ENCODE measurements at regions not wholly inside any gene's neighbourhood (a gene's known extent, or its start where the extent isn't known, plus 50 kb on each side); places are given as distances from the start of the nearest gene placed in this dataset.

DNA sequence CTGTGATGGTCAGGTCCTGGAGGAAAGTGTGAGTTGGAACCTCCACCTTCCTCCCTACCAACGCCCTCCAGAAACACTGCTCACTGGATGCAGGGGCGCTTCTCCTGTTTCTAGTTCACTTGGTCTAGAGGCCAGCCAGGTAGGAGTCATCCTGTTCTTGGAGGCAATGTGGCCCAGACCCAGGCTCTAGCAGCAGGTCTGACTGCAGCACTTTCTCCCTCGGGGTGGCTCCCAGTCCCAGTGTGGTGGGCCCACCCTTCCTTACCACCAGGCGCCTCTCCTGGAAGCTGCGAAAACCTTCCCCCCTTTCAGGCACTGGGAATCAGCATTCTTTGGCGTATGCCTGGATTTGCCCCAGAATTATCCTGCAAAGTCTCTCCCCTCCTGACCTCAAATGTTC, 292.8 kb downstream of the SOX11 start:
- TF ChIP-seq THYN1 (CRISPR knock-in tag; IDR thresholded peaks at IDR 0.05; ENCODE audit: borderline replicate concordance, low read depth), result no peak
- no peak for TF ChIP-seq ARID2 (CRISPR knock-in tag; IDR thresholded peaks at IDR 0.05; ENCODE audit: borderline replicate concordance)
- TF ChIP-seq ZNF512 (CRISPR knock-in tag; IDR thresholded peaks at IDR 0.05), result no peak

All from HepG2 (cell line).